Stimulated activated CD4-positive, alpha-beta T cell treated with anti-CD3 and anti-CD28 coated beads, Interleukin-12 subunit alpha, Interleukin-12 subunit beta, amount 100 ng/mL, for 48 hours (primary cell): ENCODE measurements at regions not wholly inside any gene's neighbourhood (a gene's known extent, or its start where the extent isn't known, plus 50 kb on each side); places are given as distances from the start of the nearest gene placed in this dataset.
"Not testable (repeated sequence)": the region's sequence is repeated elsewhere in the genome, so short reads cannot be mapped to it uniquely, and the experiment has no call there.

ENCODE experiments used
- DNase-seq, 3 donors: peaks; one replicate each; pipeline ENCODE4 v3.0.0-alpha.2; 2020; ENCODE audit warnings: low read depth in 2 of 3, low spot score in 1 of 3

GRCh38 chr2:89291717-89292298, 600.3 kb downstream of the RPIA start:
- not testable (repeated sequence) for DNase-seq

GRCh38 chr2:89293399-89293798, 601.9 kb downstream of the RPIA start:
- not testable (repeated sequence) for DNase-seq

DNA sequence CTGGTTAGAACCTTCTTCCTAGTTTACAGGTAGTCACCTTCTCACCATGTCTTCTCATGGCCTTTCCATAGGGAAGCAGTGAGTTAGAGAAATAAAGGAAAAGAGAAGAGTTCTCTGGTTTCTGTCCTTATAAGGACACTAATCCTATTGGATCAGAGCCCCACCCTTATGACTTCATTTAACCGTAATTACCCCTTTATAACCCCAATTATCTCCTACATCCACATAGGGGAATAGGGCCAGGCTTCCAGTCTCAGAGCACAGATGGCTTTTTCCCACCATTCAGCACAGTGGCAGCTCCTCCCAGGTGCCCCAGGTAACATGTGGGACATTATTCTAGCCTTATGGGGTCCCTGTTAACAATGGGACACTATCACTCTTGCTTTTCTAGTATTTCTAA, 602.9 kb downstream of the RPIA start:
- not testable (repeated sequence) for DNase-seq

DNA sequence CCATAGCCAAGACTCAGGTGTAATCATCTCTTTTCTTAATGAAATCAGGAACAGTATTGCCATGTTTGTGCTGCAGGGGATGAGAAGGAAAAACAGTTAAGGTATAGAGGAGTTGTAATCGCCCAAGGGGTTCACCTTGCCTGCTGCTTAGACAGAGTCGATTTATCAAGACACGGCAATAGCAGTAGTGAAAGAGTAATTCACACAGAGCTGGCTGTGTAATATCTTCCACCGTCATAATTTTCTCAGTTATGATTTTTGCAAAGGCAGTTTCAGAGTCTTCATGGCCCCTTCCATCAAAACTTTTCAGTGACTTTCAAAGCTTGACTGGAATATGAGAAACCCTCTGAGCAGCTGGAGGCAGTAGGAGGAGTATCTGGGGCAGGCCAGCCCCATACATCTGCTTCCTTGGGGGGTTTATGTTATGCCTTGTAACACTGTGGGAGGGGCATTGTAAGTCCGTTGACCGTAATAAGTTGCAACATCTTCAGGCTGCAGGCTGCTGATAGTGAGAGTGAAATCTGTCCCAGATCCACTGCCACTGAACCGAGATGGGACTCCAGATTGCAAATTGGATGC, 605.4 kb downstream of the RPIA start:
- not testable (repeated sequence) for DNase-seq

DNA sequence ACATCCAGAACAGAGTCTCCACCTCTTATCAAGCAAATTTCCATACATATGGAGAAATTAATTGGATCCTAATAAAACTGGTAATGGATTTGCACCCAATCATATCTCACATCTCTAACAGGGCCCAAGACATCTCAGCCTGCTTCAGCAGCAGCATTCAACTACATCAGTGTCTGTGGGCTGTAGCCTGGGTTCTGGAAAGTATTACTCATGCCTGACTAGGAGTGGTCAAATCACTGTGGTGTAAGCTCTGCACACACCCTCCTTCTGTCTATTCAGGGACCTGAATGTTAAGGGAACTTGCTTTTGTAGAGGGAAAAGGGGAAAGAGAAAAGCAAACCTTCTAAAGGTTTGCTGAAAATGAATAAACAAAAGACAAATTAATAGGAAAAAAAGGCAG, 607.7 kb downstream of the RPIA start:
- not testable (repeated sequence) for DNase-seq

DNA sequence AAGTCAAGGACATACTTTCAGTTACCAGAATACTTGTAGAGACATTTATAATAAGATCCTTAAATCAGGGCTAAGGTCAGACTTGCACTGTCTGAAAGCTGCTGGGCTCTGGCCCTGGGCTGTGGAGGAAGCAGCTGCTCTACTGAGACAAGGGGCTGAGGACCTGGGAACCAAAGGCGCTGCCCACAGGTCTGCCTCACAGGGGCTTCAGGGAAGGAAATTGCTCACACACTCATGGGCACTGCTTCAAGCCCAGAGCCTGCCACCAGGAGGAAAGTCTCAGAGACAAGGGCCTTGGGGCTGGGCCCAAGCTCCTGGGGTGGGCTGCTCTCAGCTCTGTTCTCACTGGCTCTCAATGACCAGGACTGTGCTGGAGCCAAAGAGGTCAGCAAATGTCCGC, 614.1 kb downstream of the RPIA start:
- not testable (repeated sequence) for DNase-seq

DNA sequence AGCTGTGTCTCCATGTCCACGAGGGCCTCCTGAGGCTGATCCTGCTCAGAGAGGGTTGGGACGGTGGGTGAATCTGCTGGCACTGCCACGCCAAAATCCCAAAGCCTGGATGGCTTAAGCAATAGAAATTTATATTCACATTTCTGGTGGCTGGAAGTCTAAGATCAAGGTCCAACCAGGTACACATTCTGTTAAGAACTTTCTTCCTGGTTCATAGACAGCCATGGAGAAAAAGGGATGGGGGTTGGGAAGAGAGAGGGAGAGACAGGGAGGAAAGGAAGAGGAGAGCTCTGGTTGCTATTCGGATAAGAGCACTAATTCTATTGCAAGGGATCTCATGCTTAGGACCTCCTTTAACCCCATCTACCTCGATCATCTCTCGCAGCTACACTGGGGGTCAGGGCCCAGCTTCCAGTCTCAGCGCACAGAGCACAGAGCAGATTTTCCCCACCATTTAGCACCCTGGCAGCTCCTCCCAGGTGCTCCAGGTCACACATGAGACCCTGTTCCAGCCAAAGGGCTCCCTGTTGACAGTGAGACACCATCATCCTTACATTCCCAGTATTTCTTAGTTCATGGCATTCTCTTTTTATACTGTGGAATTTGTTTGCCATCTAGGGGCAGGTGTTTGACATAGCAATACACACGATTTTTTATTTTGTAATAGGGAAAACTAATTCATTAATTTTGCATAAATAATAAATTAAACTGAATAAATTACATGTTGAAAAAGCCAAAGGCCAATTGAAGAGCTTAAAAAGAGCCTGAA, 615.6 kb downstream of the RPIA start:
- not testable (repeated sequence) for DNase-seq

GRCh38 chr2:89318990-89319389, 627.5 kb downstream of the RPIA start:
- DNase-seq = not testable (repeated sequence)

- not testable (repeated sequence) for DNase-seq
Measured at GRCh38 chr2:89325894-89326293, 634.4 kb downstream of the RPIA start.

GRCh38 chr2:89326455-89326854, 635.0 kb downstream of the RPIA start:
- DNase-seq = not testable (repeated sequence)

DNA sequence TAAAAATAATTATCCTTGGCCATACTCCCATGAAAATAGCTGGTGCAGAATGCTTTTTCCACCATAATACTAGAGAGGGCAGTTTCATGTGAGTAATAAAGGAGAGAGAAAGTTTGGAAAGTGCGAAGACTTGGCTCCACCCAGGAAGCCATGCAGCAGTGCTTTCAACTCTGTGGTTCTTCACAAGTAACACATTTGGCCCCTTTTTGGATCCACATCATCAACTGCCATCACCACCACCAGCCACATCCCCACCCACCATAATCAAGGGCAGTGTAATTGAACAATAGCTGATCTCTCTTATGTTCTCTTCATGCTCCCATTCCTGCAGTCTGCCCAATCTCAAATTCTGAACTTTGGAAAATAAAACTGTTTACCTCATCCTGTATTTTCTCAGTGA, 637.3 kb downstream of the RPIA start:
- not testable (repeated sequence) for DNase-seq
